GM19452 (cell line): ENCODE measurements at regions not wholly inside any gene's neighbourhood (a gene's known extent, or its start where the extent isn't known, plus 50 kb on each side); places are given as distances from the start of the nearest gene placed in this dataset.
A peak's percentile ranks its signal among the peaks of the same experiment; 100 is the strongest.

Source experiments
- ATAC-seq: cut with Tn5 transposase; IDR thresholded peaks from one replicate; pipeline ENCODE4 v1.9.1; 2021; ENCODE audit not compliant: unreplicated experiment

DNA sequence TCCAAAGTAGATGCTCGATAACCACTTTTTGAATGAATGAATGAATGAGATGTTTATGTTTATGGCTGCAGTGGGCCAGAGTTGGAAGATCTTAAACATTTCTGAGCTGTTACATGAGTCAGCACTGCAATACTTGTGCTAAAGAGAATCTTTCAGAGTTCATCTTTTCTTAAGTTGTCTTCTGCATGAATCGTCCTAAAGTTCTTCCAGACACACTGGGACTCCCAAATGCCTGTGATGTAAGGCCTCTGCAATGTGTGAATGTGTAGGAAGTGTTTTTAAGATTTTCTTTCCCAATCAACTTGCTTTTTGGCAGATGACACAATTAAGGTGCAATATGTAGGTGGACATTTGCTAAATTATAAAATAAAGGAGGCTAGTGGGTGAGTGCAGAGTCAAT lies 50.3 kb upstream of the TRIM9 start:
- ATAC-seq = no peak

- ATAC-seq = no peak
These were observed 52.3 kb upstream of the TRIM9 start for GRCh38 chr14:51147183-51147582.

DNA sequence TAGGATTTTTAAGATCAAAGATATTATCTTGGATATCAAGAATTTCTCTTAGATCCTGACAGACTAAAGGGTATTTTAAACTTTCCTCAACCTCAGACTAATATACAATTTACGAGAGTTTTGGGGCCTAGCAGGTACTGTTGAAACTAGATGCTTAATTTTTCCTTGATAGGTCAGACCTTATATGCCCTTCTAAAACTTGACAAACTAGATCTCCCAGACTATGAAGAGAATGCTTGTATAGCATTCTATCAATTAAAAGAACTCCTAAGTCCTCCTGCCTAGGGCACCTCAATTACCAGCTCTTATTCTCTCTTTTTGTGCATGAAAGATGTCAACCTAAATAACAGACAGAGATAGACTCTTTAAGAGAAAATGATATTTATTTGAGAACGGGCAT lies 60.4 kb upstream of the TRIM9 start:
- no peak for ATAC-seq

GRCh38 chr14:51157012-51157411 lies 62.1 kb upstream of the TRIM9 start:
- peak; percentile 62 for ATAC-seq

DNA sequence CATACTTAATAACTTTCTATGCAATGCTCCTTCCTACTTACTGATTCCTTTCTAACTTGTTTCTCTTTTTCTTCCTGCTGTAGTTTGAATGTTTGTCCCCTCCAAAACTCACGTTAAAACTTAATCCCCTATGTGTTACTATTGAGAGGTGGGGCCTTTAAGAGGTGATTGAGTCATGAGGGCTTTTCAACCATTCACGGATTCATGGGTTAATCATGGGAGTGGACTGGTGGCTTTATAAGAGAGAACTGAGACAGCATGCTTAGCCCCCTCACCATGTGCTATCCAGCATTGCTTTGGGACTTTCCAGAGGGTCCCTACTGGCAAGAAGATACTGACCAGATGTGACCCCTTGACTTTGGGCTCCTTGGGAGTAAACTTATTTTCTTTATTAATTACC lies 66.0 kb upstream of the TRIM9 start:
- ATAC-seq = no peak

DNA sequence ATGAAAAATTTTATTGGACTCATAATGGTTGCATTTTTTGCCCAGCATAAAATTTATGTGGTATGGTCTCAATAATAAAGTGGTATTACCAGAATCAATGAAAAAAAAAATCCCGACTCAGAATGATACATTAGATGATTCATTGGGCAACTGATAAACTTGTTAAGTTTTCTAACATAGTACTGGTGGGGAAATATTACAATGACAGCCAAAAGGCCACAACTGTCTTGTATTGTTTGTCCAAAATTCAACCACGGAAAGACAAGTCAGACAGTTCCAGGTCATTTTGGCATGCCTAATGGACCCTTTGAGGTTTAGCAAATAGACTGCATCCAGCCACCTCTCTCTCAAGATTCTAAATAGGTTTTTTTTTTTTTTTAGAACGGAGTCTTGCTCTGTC lies 70.5 kb upstream of the TRIM9 start:
- ATAC-seq = no peak

DNA sequence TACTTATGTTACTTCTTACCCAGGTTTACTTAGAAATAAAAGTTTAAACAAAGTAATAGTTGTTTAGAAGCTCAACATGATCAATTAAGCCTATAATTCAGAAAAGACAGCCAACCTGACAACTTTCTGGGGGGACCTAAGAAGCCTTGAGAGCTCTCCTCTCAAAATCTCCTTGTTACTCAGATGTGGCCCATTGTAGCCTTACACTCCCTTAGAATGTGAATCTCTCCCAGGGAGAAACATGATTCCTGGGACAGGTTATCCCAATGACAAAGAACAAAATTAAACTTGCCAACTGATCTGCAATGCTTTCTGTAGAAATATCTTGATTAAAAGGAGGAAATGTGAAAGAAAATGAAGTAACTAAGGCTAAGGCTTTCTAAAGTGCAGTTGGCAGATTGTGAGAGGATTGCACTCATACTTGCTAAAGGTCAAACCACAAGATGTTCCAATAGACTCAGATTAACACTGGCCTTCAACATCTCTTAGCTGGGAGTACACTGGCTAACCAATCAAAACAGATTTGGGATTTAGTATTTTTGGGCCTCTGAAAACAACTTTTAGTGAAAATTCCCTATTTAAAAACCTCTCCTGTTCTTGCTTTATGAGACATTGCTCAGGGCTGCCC lies 72.3 kb upstream of the TMX1 start:
- ATAC-seq = no peak

- no peak for ATAC-seq
These were observed 71.8 kb upstream of the TMX1 start for GRCh38 chr14:51168215-51168613.

DNA sequence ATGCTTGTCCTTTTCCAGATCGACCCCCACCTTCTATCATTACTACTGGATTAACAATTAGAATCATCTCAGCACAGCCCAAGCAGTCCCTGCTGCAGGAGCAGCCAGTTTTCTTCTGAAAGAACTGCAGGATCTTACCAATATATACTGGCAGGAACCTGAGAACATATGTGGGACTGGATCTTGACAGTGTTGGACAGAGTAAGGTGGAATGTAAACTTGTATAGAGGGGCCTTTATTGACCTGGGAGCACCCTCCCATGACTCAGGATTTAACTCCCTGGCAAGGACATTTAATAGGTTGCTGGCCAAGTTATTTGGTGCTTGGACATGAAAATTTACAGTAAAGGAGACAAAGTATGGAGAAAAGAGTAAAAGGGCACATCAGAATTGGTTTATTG lies 66.2 kb upstream of the TMX1 start:
- ATAC-seq = no peak

DNA sequence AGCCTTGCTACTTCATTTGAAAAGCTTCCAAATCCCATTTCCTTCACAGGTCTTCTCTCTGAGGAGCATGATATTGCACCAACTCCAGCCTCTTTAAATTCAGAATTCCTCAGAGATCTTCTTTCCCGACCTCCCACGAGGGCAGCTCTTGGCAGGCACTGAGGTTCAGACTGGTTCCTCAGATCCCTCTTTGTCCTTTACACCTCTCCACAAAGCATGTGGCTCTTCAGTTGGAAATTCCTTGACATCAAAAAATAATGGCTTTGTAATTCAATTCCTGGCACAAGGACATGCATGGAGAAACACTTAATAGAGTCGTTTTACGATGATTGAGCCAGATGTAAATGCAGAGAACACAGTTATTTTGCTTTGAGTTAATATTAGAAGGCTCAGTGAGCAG lies 63.2 kb upstream of the TMX1 start:
- no peak for ATAC-seq

GRCh38 chr14:51180577-51180976 lies 59.5 kb upstream of the TMX1 start:
- ATAC-seq = peak; percentile 92

GRCh38 chr14:51182131-51182565 lies 57.9 kb upstream of the TMX1 start:
- ATAC-seq = no peak

GRCh38 chr14:51185180-51185579 lies 54.9 kb upstream of the TMX1 start:
- ATAC-seq = no peak

GRCh38 chr14:51185754-51186153 lies 54.3 kb upstream of the TMX1 start:
- ATAC-seq = peak; percentile 77

- no peak for ATAC-seq
These were observed 51.4 kb upstream of the TMX1 start for GRCh38 chr14:51188566-51189185.

DNA sequence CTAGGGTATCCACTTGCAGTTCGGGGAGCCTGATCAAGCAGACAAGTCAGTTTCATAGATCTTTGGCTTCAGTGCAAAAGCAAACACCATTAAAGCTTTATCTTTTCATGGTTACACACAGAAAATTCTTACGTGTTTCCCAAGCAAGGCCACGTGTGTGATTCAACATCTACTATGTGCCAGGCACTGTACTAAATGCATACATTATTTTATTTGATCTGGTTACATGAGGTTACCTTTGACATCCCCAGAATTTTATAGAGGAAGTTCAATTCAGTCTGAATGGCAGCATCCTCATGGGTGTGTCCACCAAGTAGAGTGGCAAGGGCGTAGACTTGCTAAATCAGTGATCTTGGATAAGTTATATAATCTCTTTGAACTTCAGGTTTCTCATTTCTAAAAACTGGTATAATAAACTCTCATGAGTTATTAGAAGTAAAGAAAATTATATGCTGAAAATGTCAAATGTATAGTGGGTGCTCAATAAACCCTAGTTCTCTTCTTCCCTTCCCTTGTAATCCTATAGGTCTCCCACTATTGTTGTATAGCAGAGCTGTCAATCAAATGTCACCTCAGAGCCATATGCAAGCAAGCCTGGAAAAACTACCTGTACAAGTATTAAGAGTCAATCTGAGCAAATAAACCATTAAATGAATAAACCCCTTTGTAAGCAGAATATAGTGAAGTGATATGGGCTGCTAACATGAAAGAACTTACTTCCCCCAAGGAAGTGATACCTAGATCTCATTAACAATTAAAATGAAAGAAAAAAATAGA lies 50.3 kb upstream of the TMX1 start:
- no peak for ATAC-seq
